Caco-2 (cell line): ENCODE measurements at regions not wholly inside any gene's neighbourhood (a gene's known extent, or its start where the extent isn't known, plus 50 kb on each side); places are given as distances from the start of the nearest gene placed in this dataset.

ENCODE experiments used
- BruUV-seq: library from RNA; stranded (reverse); fragments of 400-500 nt; replicated peaks from 2 replicates; lab custom pipeline; 2021; lab: Mats Ljungman, UMichigan
- CTCF ChIA-PET: fragments of 300-600 bp; sonication (Branson Sonifier 250); formaldehyde crosslinking; loops from one replicate; lab custom pipeline; 2022; ENCODE audit warnings: antibody characterized with exemption; lab: Charles Lee
- POLR2A ChIA-PET: fragments of 300-600 bp; sonication (Branson Sonifier 250); formaldehyde crosslinking; loops from one replicate; lab custom pipeline; 2022; ENCODE audit warnings: antibody characterized with exemption; lab: Charles Lee
- DNase-seq, 2 experiments: peaks; one replicate each; pipeline versions ENCODE4 v3.0.0 to v3.0.0-alpha.2; 2020 to 2022
- H3K27me3 ChIP-seq: replicated peaks from 2 replicates; pipeline ENCODE4 v1.6.0; 2011; ENCODE audit warnings: low read length; ENCODE audit not compliant: control insufficient read depth, insufficient read depth
- H3K36me3 ChIP-seq: 2 replicates; pipeline ENCODE4 v1.5.1; 2011; ENCODE audit warnings: low read length; ENCODE audit not compliant: control insufficient read depth, insufficient read depth
- H3K4me1 ChIP-seq: fragments of 250-450 bp; sonication (Bioruptor Pico); 2 replicates; pipeline ENCODE4 v1.5.1; 2020; ENCODE audit warnings: mild to moderate bottlenecking
- H3K4me3 ChIP-seq: 2 replicates; pipeline ENCODE4 v1.5.1; 2011; ENCODE audit warnings: low read depth, mild to moderate bottlenecking, control low read depth, low read length
- H3K9me3 ChIP-seq: fragments of 250-450 bp; sonication (Bioruptor Pico); 2 replicates; pipeline ENCODE4 v1.5.1; 2020; ENCODE audit warnings: mild to moderate bottlenecking, moderate library complexity
- H3K27ac Mint-ChIP-seq: one replicate; pipeline ENCODE4 v1.8.0; 2022; ENCODE audit warnings: mixed read lengths; ENCODE audit not compliant: unreplicated experiment
- H3K27me3 Mint-ChIP-seq: one replicate; pipeline ENCODE4 v1.8.0; 2022; ENCODE audit warnings: mixed read lengths; ENCODE audit not compliant: insufficient read depth, unreplicated experiment
- H3K36me3 Mint-ChIP-seq: one replicate; pipeline ENCODE4 v1.8.0; 2022; ENCODE audit warnings: mild to moderate bottlenecking, mixed read lengths; ENCODE audit not compliant: insufficient read depth, unreplicated experiment
- H3K4me1 Mint-ChIP-seq: one replicate; pipeline ENCODE4 v1.8.0; 2022; ENCODE audit warnings: low read depth, mixed read lengths; ENCODE audit not compliant: unreplicated experiment
- H3K4me3 Mint-ChIP-seq: one replicate; pipeline ENCODE4 v1.8.0; 2022; ENCODE audit warnings: mild to moderate bottlenecking, moderate library complexity, mixed read lengths; ENCODE audit not compliant: unreplicated experiment
- H3K9me3 Mint-ChIP-seq: one replicate; pipeline ENCODE4 v1.8.0; 2022; ENCODE audit warnings: mixed read lengths; ENCODE audit not compliant: unreplicated experiment
- intact Hi-C: fragments of 100-400 bp; cut with micrococcal nuclease; formaldehyde crosslinking; loops from one replicate; pipeline ENCODE4 v1.10.0; 2022; ENCODE audit not compliant: unreplicated experiment
- TF ChIP-seq, protein P1 (sequence below), 2 experiments: fragments of 200-600 bp in 1 of 2; IDR thresholded peaks; 1 replicate in 1 of 2; 2 replicates in 1 of 2; pipeline versions ENCODE4 v1.5.1 to v1.8.0; 2011 to 2022; ENCODE audit warnings: antibody characterized with exemption in 1 of 2, control low read depth in 1 of 2, inconsistent platforms in 1 of 2, low read depth in 1 of 2, low read length in 1 of 2, mild to moderate bottlenecking in 1 of 2, moderate library complexity in 1 of 2; ENCODE audit not compliant: insufficient read depth in 1 of 2, severe bottlenecking in 1 of 2, unreplicated experiment in 1 of 2

GRCh38 chr9:12980085-12980851 lies 205.4 kb downstream of the LURAP1L start:
- no peak for DNase-seq
- H3K27ac Mint-ChIP-seq = no peak overlapping the region
- intact Hi-C loops = no loop called here
- no peaks in the 10 kb centered on the region for H3K27me3 ChIP-seq
- no peaks in the 10 kb centered on the region for H3K27me3 Mint-ChIP-seq
- BruUV-seq = no TSS peak
- H3K36me3 Mint-ChIP-seq = no peaks in the 10 kb centered on the region
- no peaks in the 10 kb centered on the region for H3K4me1 ChIP-seq
- H3K4me1 Mint-ChIP-seq = no peaks in the 10 kb centered on the region
- H3K4me3 Mint-ChIP-seq = no peak overlapping the region
- H3K36me3 ChIP-seq = no peaks in the 10 kb centered on the region
- H3K9me3 Mint-ChIP-seq = no peaks in the 10 kb centered on the region
- TF ChIP-seq, protein P1, sequence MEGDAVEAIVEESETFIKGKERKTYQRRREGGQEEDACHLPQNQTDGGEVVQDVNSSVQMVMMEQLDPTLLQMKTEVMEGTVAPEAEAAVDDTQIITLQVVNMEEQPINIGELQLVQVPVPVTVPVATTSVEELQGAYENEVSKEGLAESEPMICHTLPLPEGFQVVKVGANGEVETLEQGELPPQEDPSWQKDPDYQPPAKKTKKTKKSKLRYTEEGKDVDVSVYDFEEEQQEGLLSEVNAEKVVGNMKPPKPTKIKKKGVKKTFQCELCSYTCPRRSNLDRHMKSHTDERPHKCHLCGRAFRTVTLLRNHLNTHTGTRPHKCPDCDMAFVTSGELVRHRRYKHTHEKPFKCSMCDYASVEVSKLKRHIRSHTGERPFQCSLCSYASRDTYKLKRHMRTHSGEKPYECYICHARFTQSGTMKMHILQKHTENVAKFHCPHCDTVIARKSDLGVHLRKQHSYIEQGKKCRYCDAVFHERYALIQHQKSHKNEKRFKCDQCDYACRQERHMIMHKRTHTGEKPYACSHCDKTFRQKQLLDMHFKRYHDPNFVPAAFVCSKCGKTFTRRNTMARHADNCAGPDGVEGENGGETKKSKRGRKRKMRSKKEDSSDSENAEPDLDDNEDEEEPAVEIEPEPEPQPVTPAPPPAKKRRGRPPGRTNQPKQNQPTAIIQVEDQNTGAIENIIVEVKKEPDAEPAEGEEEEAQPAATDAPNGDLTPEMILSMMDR (IDR thresholded peaks at IDR 0.05; ENCODE audit: insufficient read depth in 1 of 2, low read depth in 1 of 2, low read length in 1 of 2, severe bottlenecking in 1 of 2, unreplicated experiment in 1 of 2) = no peak
- no peak overlapping the region for H3K4me3 ChIP-seq
- ChIA-PET POLR2A (no interaction called here), CTCF (no interaction called here)
- no peaks in the 10 kb centered on the region for H3K9me3 ChIP-seq

- TF ChIP-seq, protein P1 (IDR thresholded peaks at IDR 0.05; ENCODE audit: insufficient read depth in 1 of 2, low read depth in 1 of 2, low read length in 1 of 2, severe bottlenecking in 1 of 2, unreplicated experiment in 1 of 2) = no peak
- Mint-ChIP-seq H3K27ac (no peak overlapping the region), H3K9me3 (no peaks in the 10 kb centered on the region), H3K4me3 (no peak overlapping the region), H3K36me3 (no peaks in the 10 kb centered on the region), H3K27me3 (no peaks in the 10 kb centered on the region), H3K4me1 (no peaks in the 10 kb centered on the region)
- Histone ChIP-seq H3K4me3 (no peak overlapping the region), H3K4me1 (no peaks in the 10 kb centered on the region), H3K9me3 (no peaks in the 10 kb centered on the region), H3K27me3 (no peaks in the 10 kb centered on the region), H3K36me3 (no peaks in the 10 kb centered on the region)
- ChIA-PET CTCF (no interaction called here), POLR2A (no interaction called here)
- intact Hi-C loops = loop anchor here (5.0 kb wide), 1 partner anchor 271 kb away; no protein-coding TSS in a partner anchor
- DNase-seq = no peak
- BruUV-seq = no TSS peak
Observed at GRCh38 chr9:12988258-12988657, 213.4 kb downstream of the LURAP1L start.

DNA sequence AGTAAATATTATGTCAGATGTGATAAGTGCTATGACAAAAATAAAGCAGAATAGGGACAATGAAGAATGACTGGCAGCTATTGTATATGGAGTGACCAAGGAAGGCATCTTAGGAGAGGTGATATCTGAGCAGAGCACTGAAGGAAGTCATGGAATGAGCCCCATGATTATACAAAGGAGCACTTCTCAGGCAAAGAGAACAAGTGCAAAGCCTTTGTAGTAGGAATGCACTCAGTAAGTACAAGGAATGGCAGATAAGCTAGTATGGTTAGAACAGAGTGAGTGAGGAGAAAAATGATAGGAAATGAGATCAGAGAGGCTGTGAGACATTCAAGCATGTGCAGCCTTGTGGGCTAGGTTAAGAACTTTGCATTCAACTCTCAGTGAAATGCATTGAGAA lies 214.8 kb downstream of the LURAP1L start:
- H3K27me3 Mint-ChIP-seq = no peaks in the 10 kb centered on the region
- H3K4me1 ChIP-seq = no peaks in the 10 kb centered on the region
- H3K9me3 Mint-ChIP-seq = no peaks in the 10 kb centered on the region
- no peak overlapping the region for H3K4me3 Mint-ChIP-seq
- H3K36me3 ChIP-seq = no peaks in the 10 kb centered on the region
- no peak overlapping the region for H3K4me3 ChIP-seq
- TF ChIP-seq, protein P1 (IDR thresholded peaks at IDR 0.05; ENCODE audit: insufficient read depth in 1 of 2, low read depth in 1 of 2, low read length in 1 of 2, severe bottlenecking in 1 of 2, unreplicated experiment in 1 of 2) = no peak
- no peak for DNase-seq
- BruUV-seq = no TSS peak
- no peaks in the 10 kb centered on the region for H3K4me1 Mint-ChIP-seq
- ChIA-PET POLR2A (no interaction called here), CTCF (no interaction called here)
- H3K27ac Mint-ChIP-seq = no peak overlapping the region
- H3K27me3 ChIP-seq = no peaks in the 10 kb centered on the region
- intact Hi-C loops = loop anchor here (5.0 kb wide), 1 partner anchor 272 kb away; no protein-coding TSS in a partner anchor
- H3K36me3 Mint-ChIP-seq = no peaks in the 10 kb centered on the region
- no peaks in the 10 kb centered on the region for H3K9me3 ChIP-seq
